Astrocyte of the cerebellum (primary cell): ENCODE measurements at regions not wholly inside any gene's neighbourhood (a gene's known extent, or its start where the extent isn't known, plus 50 kb on each side); places are given as distances from the start of the nearest gene placed in this dataset.

Experiments used
- DNase-seq: peaks from one replicate; pipeline ENCODE4 v3.0.0-alpha.2; 2011; ENCODE audit warnings: low read depth
- H3K4me3 ChIP-seq: 2 replicates; pipeline ENCODE4 v1.5.1; 2011; ENCODE audit warnings: mild to moderate bottlenecking, low read depth, low read length, moderate library complexity
- CTCF ChIP-seq: IDR thresholded peaks from 2 replicates; pipeline ENCODE4 v1.5.1; 2012; ENCODE audit warnings: low read length, low read depth, moderate library complexity, mild to moderate bottlenecking; ENCODE audit errors: missing control alignments
- in situ Hi-C: cut with HindIII; loops from 2 replicates; pipeline ENCODE4 v1.10.0; 2017; ENCODE audit warnings: low sequenced_read_pairs

DNA sequence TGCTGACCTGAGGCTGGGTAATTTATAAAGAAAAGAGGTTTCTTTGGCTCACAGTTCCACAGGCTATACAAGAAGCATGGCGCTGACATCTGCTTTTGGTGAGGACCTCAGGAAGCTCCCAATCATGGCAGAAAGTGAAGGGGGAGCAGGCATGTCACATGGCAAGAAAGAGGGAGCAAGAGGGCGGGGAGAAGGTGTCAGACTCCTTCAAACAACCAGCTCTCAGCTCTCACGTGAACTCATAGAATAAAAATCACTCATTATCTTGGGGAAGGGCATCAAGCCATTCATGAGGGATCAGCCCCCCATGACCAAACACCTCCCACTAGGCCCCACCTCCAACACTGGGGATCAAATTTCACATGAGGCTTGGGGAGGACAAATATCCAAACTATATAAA lies 266.8 kb downstream of the RHOU start:
- no peak overlapping the region for H3K4me3 ChIP-seq
- TF ChIP-seq CTCF = no peak
- in situ Hi-C loops = no loop called here
- no peak for DNase-seq

- in situ Hi-C loops = no loop called here
- TF ChIP-seq CTCF = no peak
- H3K4me3 ChIP-seq = no peak overlapping the region
- DNase-seq = no peak
Measured at GRCh38 chr1:229002451-229002960, 267.2 kb downstream of the RHOU start.

DNA sequence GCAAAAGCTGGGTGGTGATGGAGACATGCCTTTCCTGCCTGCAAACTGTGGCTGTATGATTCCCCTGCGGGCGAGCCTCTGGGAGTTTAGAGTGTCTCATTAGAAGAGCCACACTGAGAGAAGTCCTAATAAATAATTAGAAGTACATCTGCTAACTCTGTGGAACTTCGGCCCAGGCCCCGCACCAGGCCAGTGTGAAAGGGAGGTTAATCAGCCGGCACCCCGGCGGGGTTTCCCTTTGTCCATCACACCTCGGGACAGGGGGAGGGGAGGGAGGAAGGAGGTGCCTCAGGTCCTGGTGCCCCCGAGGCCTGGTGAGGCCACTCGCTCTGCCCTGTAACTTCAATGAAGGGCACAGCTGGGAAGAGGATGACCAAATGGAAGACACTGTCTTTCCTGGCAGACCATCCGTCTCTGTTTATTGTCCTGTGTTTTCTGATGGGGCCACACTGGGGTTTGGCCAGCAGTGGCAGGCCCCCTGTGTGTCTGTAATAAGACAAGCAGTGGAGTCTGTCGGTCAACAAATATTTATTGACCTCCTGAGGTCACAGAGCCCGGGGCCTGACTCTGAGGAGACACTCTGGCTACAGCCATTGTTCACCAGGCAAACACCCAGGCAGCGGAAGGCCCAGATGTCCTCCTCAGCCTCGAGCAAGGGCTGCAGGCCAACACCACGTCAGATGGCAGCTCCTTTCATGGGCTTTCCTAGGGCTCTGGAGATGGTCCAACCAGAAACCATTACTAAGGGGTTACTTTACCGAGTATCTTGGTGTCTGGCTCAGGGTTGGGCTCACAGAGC lies 267.5 kb upstream of the RAB4A start:
- TF ChIP-seq CTCF = no peak
- in situ Hi-C loops = no loop called here
- DNase-seq = no peak
- no peak overlapping the region for H3K4me3 ChIP-seq

DNA sequence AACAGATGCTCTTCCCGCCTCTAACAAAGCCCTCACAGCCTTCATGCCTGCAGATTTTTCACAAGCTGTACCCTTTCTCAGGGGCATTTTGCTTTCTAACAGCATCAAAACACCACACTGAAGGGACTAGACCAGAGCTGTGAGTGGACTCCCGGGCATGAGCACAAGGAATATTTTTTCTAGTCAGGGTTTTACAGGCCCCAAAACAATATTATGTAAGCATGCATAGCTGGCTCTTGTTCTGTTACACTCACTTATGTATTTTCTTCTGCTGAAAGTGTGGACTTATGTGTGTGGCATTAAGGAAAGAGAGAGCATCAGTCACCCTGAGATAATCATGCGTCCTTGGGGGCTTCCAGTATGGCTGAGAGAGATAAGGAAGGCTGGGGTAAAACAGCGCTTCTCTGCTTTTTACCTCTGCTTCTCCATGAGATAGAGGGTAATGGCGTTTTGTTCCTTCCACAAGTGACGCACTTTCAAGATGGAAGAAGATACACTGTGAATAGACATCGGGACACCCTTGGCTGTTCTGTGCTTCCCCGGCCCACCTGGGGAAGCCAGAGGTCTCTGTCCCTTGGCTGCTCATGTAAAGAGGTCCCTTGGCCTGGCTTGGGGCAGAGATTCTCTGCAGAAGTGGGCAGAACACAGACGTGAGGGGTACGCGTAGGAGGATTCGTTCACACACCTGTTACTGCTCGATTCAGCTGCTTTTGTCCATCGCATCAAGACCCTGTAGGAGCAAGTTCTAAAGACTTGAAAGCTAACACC lies 266.7 kb upstream of the RAB4A start:
- DNase-seq = no peak
- in situ Hi-C loops = no loop called here
- H3K4me3 ChIP-seq = no peak overlapping the region
- no peak for TF ChIP-seq CTCF

GRCh38 chr1:229005097-229005496 lies 265.8 kb upstream of the RAB4A start:
- in situ Hi-C loops = no loop called here
- no peak overlapping the region for H3K4me3 ChIP-seq
- DNase-seq = no peak
- no peak for TF ChIP-seq CTCF

GRCh38 chr1:229005556-229005955 lies 265.4 kb upstream of the RAB4A start:
- in situ Hi-C loops = no loop called here

More at GRCh38 chr1:229005556-229005955, 265.4 kb upstream of the RAB4A start:
- no peak for TF ChIP-seq CTCF
- no peak for DNase-seq
- no peak overlapping the region for H3K4me3 ChIP-seq
